VCaP (cell line): ENCODE measurements at regions not wholly inside any gene's neighbourhood (a gene's known extent, or its start where the extent isn't known, plus 50 kb on each side); places are given as distances from the start of the nearest gene placed in this dataset.

Source experiments
- H3K27ac ChIP-seq: fragments of 450-650 bp; 2 replicates; pipeline ENCODE4 v1.5.1; 2017
- CTCF ChIP-seq: fragments of 450-650 bp; conservative IDR thresholded peaks from 2 replicates; pipeline ENCODE4 v1.5.1; 2017; ENCODE audit warnings: mild to moderate bottlenecking, moderate library complexity

GRCh38 chr15:93235926-93236780 lies 147.1 kb upstream of the RGMA start:
- no peak for TF ChIP-seq CTCF
- H3K27ac ChIP-seq: no peak overlapping the region

GRCh38 chr15:93235269-93235668 lies 146.3 kb upstream of the RGMA start:
- H3K27ac ChIP-seq: no peak overlapping the region
- TF ChIP-seq CTCF: no peak

GRCh38 chr15:93233710-93234109 lies 144.7 kb upstream of the RGMA start:
- H3K27ac ChIP-seq: no peak overlapping the region
- TF ChIP-seq CTCF: no peak

GRCh38 chr15:93232845-93233244 lies 143.8 kb upstream of the RGMA start:
- H3K27ac ChIP-seq: no peak overlapping the region
- no peak for TF ChIP-seq CTCF

GRCh38 chr15:93231994-93232393 lies 143.0 kb upstream of the RGMA start:
- TF ChIP-seq CTCF: no peak
- no peak overlapping the region for H3K27ac ChIP-seq

GRCh38 chr15:93231261-93231925 lies 142.4 kb upstream of the RGMA start:
- TF ChIP-seq CTCF: no peak
- H3K27ac ChIP-seq: no peak overlapping the region

GRCh38 chr15:93228546-93228945 lies 139.5 kb upstream of the RGMA start:
- TF ChIP-seq CTCF: no peak
- H3K27ac ChIP-seq: no peak overlapping the region
